ENCODE measurements at regions not wholly inside any gene's neighbourhood (a gene's known extent, or its start where the extent isn't known, plus 50 kb on each side); places are given as distances from the start of the nearest gene placed in this dataset.

DNA sequence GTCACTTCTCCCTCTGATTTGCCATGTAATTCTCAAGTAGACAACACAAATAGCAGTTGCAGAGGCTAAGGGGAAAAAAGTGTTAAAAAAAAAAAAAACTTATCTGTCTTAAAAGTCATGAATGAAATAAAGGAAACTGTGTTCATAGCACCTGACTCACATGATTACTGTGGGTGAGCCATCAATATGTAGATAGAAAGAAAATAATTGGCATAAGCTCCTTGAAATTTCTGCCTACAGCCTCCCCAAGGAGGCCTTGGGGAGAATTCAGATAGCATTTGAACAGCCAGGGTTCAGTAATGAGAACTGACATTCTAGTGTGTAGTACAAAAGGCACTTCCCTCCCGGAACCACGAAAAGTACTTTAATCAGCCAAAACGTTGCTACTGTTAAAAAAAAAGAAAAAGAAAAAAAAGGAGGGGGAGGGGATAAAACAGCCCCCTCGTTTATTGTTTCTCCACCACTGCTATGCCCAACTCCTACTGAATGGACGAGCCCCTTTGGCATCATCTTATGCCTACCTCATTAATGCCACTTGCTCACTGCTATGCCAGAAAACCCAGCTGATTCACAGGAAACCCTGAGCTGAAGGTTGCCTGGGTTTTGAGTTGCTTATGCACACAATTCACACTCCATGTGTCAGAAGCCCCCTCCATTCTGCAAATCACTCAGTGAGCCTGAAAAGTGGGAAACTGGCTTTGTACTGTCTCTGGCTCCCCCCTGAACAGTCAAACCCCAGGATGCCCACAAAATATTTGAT lies 65.5 kb upstream of the KLF7 start:
- TF ChIP-seq POLR2AphosphoS5 (IDR thresholded peaks at IDR 0.05; ENCODE audit: low read depth), result no peak
- TF ChIP-seq GABPA (IDR thresholded peaks at IDR 0.05; ENCODE audit: low read depth), result no peak

Data from HL-60 (cell line).